HG02973 (cell line): ENCODE measurements at regions not wholly inside any gene's neighbourhood (a gene's known extent, or its start where the extent isn't known, plus 50 kb on each side); places are given as distances from the start of the nearest gene placed in this dataset.

Experiments used
- ATAC-seq: cut with Tn5 transposase; IDR thresholded peaks from one replicate; pipeline ENCODE4 v1.9.1; 2021; ENCODE audit warnings: moderate library complexity; ENCODE audit not compliant: unreplicated experiment

DNA sequence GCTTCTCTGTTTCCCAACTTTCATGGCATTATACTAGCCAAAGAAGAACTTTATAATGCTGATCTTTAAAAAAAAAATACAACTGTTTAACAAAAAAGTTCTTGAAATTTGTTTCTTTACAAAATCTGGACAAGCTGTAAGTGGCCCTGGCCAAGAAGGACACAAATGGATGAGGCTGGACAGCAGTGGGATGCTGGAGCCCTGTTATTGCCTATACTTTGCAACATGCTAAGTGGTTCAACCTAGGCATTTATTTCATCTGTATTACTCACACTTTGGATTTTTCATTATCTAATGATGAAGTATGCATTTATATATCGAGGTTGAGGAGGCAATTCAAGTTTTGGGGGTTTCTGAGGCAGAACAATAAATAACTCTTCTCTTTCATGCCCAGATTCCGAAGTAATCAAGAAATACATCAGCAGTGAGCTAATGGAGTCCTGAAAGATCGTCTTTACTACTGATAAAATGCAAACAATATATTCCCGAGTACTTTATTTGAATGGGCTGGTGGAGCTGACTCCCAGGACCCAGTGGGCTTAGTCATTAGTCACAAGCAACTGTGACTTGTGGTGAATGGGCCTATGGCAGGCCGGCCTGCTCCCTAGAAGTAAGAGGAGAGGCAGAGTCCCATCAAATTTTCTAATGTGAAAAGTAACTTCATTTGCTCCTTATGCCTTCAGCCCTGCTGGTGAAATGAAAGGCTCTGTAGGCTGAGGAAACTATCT is 177.3 kb upstream of the DPH6 start:
- ATAC-seq: no peak

GRCh38 chr15:35723852-35724251 is 177.9 kb upstream of the DPH6 start:
- ATAC-seq: no peak

- ATAC-seq: no peak
Observed at GRCh38 chr15:35724626-35725025, 178.7 kb upstream of the DPH6 start.

- ATAC-seq: no peak
Observed at GRCh38 chr15:35725353-35725752, 179.4 kb upstream of the DPH6 start.

DNA sequence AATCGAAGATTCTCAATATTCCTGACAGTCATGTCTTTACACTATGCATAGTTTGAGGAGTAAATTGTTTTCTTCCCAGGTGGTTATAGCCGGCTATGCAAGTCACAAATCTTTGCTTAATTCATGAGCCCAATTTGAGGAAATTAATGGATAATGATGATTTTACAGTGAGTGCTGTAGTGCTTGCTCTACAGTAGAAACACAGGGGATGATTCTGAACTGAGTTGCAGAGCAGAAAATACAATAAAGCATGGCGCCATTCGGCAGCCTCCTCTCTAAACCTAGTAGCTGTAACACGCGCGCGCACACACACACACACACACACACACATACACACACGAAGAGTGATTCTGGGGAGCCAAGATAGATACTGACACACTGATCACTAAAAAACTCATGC is 181.7 kb upstream of the DPH6 start:
- no peak for ATAC-seq

- no peak for ATAC-seq
Observed at GRCh38 chr15:35728219-35728940, 182.4 kb upstream of the DPH6 start.

GRCh38 chr15:35736150-35736549 is 190.2 kb upstream of the DPH6 start:
- no peak for ATAC-seq

GRCh38 chr15:35737441-35737840 is 191.5 kb upstream of the DPH6 start:
- ATAC-seq: no peak

DNA sequence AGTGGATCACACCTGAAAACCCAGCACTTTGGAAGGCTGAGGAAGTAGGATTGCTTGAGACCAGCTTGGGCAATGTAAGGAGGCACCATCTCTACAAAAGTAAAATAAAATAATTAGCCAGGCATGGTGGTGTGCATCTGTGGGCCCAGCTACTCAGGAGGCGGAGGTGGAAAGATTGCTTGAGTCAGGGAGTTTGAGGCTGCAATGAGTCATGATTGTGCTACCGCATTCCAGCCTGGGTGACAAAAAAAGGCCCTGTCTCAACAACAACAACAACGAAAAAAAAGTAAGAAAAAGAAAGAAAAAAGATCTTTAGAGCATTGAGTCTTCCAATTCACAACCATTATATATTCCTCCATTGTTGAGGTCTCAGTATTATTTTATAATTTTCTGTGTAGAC is 192.4 kb upstream of the DPH6 start:
- ATAC-seq: no peak

GRCh38 chr15:35740761-35741160 is 194.8 kb upstream of the DPH6 start:
- ATAC-seq: no peak

- ATAC-seq: no peak
Observed at GRCh38 chr15:35741395-35741794, 195.4 kb upstream of the DPH6 start.

DNA sequence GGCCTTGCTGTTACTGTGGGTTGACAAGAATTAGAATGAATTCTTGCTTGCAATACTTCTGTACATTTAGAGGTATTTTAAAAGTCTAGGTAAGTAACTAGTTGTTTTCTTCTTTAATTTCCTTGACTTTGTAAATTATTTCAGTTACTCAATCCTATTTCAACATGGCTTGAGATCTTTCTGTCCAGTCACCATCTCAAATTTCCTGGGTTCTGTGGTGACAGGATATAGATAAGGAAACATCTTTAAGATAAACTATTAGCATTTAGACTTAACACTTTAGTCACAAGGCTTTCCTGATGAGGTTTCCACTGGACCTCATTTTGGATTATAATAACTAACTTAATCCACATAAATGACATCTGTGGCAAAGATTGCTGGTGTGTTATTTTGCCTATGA is 195.9 kb upstream of the DPH6 start:
- no peak for ATAC-seq

GRCh38 chr15:35743321-35743720 is 197.4 kb upstream of the DPH6 start:
- no peak for ATAC-seq

DNA sequence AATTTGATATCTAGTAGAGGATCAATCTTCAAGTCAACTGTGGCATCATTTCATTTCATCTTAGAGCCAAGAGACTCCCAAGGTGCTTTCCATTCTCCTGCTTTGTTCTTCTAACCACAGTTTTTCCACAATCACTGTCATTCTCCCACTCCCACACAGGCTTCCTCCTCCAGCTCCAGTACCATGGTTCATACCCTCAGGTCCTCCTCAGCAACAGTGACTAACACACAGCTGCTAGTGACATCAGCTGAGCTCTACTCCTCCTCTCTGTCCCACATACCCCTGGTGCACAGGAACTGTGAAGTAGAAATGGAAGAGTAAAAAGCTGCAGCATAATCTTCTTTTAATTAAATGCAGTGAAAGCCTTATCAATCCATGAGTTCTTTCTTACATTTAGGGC is 200.2 kb upstream of the DPH6 start:
- ATAC-seq: no peak

- ATAC-seq: no peak
Observed at GRCh38 chr15:35748105-35748504, 202.1 kb upstream of the DPH6 start.

- no peak for ATAC-seq
Observed at GRCh38 chr15:35750051-35750450, 204.1 kb upstream of the DPH6 start.

GRCh38 chr15:35751413-35752133 is 205.6 kb upstream of the DPH6 start:
- peak; percentile 69 for ATAC-seq

DNA sequence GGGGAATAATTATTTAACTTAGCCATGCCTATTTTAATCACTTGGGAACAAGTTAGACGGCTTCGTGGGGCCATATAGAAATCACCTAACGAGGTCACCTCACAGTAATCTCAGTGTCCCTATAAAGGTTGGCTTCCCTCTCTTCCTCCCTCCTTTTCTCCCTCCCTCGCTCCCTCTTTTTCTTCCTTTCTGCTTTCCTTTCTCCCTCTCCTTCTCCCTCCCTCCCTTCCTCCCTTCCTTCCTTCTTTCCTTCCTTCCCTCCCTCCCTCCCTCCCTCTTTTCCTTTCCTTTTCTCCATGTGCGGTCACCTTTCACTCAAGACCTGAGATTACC is 206.1 kb upstream of the DPH6 start:
- ATAC-seq: no peak

DNA sequence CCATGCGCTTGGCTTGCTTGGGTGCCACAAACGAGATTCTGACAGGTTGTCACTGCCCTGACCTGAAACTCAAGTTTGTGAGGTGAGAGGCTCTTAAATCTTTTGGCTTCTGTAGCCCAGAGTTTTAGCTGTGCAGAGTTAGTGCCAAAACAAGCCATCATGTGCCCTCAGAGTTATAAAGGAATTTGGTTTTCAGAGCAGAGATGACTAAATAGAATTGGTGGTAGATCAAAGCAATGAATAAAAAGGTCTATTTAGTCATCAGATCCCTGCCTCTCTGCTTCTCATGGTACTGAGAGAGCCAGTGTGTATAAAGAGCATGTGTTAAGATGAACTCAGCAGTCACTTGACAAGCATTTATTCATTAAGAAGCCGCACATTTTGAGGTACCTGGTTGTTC is 207.5 kb upstream of the DPH6 start:
- no peak for ATAC-seq

- no peak for ATAC-seq
Observed at GRCh38 chr15:35755237-35755802, 209.4 kb upstream of the DPH6 start.

GRCh38 chr15:35756623-35757022 is 210.7 kb upstream of the DPH6 start:
- no peak for ATAC-seq

DNA sequence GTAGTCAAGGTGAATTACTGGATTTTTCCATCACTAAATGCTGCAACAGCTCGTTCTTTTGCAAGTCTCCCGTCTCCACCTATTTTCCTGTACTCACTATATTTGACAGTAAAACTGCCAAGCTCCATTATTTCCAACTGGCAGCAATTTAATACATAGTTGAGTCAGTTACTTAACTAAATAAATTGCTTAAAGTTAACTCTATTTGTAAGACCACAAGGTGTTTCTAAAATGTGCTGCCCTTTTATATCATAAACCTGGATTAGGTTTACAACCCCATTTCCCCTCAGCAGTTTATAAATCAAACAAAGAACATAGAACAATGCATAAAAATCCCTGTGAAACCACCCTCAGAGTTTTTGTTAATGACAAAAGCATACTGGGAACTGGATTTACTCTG is 211.4 kb upstream of the DPH6 start:
- no peak for ATAC-seq
